OCI-LY1 (cell line): ENCODE measurements at regions not wholly inside any gene's neighbourhood (a gene's known extent, or its start where the extent isn't known, plus 50 kb on each side); places are given as distances from the start of the nearest gene placed in this dataset.

Source experiments
- H2AFZ ChIP-seq: fragments of 200-600 bp; sonication (generic), shearing (Covaris generic); 2 replicates; pipeline ENCODE4 v1.6.0; 2014; ENCODE audit warnings: antibody characterized with exemption, mild to moderate bottlenecking, low read length
- H3F3A ChIP-seq: fragments of 200-600 bp; sonication (generic), shearing (Covaris generic); 2 replicates; pipeline ENCODE4 v1.6.0; 2014; ENCODE audit warnings: mild to moderate bottlenecking, antibody characterized with exemption, low read length, moderate library complexity; ENCODE audit not compliant: insufficient read depth
- H3K27ac ChIP-seq: fragments of 200-600 bp; sonication (generic); 2 replicates; pipeline ENCODE4 v1.5.1; 2014; ENCODE audit warnings: low read length, mixed run types, mild to moderate bottlenecking, low read depth; ENCODE audit not compliant: poor library complexity, severe bottlenecking
- H3K27me3 ChIP-seq: fragments of 200-600 bp; sonication (generic); 2 replicates; pipeline ENCODE4 v1.6.0; 2014; ENCODE audit warnings: antibody characterized with exemption, mild to moderate bottlenecking, low read length, moderate library complexity; ENCODE audit not compliant: insufficient read depth
- H3K36me3 ChIP-seq: fragments of 200-600 bp; sonication (generic); 2 replicates; pipeline ENCODE4 v1.6.1; 2014; ENCODE audit warnings: mild to moderate bottlenecking, antibody characterized with exemption, low read length, moderate library complexity, mixed read lengths; ENCODE audit not compliant: insufficient read depth
- H3K4me1 ChIP-seq: fragments of 200-600 bp; sonication (generic); 2 replicates; pipeline ENCODE4 v1.5.1; 2014; ENCODE audit warnings: mild to moderate bottlenecking, low read length, moderate library complexity; ENCODE audit not compliant: insufficient read depth, severe bottlenecking
- H3K4me2 ChIP-seq: fragments of 200-600 bp; sonication (generic), shearing (Covaris generic); 2 replicates; pipeline ENCODE4 v1.6.1; 2014; ENCODE audit warnings: low read length
- H3K4me3 ChIP-seq: fragments of 200-600 bp; sonication (generic); 2 replicates; pipeline ENCODE4 v1.5.1; 2014; ENCODE audit warnings: low read length, low read depth, mild to moderate bottlenecking, mixed read lengths; ENCODE audit not compliant: poor library complexity, severe bottlenecking
- H3K79me2 ChIP-seq: fragments of 200-600 bp; shearing (Covaris generic); 2 replicates; pipeline ENCODE4 v1.6.1; 2016; ENCODE audit warnings: mixed run types, low read length, mixed read lengths; ENCODE audit not compliant: insufficient read depth
- H3K9ac ChIP-seq: fragments of 200-600 bp; sonication (generic), shearing (Covaris generic); 2 replicates; pipeline ENCODE4 v1.6.1; 2014; ENCODE audit warnings: mild to moderate bottlenecking, low read length, mixed read lengths
- H3K9me2 ChIP-seq: fragments of 200-600 bp; sonication (generic), shearing (Covaris generic); 2 replicates; pipeline ENCODE4 v1.6.1; 2014; ENCODE audit warnings: low read depth, mild to moderate bottlenecking, low read length, mixed read lengths
- H3K9me3 ChIP-seq: fragments of 200-600 bp; shearing (Covaris generic); 2 replicates; pipeline ENCODE4 v1.6.1; 2014; ENCODE audit warnings: low read length, mixed read lengths
- H4K20me1 ChIP-seq: fragments of 200-600 bp; sonication (generic), shearing (Covaris generic); 2 replicates; pipeline ENCODE4 v1.6.0; 2016; ENCODE audit warnings: mild to moderate bottlenecking, low read length; ENCODE audit not compliant: insufficient read depth
- EZH2 ChIP-seq: fragments of 200-600 bp; sonication (generic), shearing (Covaris generic); IDR thresholded peaks from 2 replicates; pipeline ENCODE4 v1.8.0; 2017; ENCODE audit warnings: borderline replicate concordance, mixed run types, mild to moderate bottlenecking, antibody characterized with exemption, low read length, moderate library complexity, mixed read lengths
- TF ChIP-seq, protein P1 (sequence below): fragments of 200-600 bp; sonication (generic), shearing (Covaris generic); IDR thresholded peaks from 2 replicates; pipeline ENCODE4 v1.5.1; 2017; ENCODE audit warnings: mild to moderate bottlenecking, antibody characterized with exemption, low read length, moderate library complexity, mixed read lengths

DNA sequence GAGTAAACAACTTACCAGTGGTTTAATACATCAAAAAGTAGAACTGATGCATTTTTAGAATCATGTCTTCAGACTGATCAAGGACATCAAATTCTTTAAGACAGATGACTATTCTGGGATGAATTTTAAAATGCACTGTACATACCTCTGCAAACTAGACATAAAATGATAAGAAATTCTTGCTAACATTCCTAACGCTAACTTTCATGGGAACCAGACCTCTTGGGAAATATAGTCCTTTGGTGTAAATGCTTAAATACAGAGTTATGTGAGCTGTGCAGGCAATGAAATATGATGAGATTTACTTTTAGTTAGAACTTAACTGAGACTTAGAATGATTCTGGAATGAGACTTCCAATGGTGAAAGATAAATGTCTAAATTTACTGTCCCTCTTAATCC lies 562.0 kb downstream of the NR4A2 start:
- Histone ChIP-seq H3K4me2 (no peak overlapping the region), H2AFZ (no peak overlapping the region), H3K9me3 (no peaks in the 10 kb centered on the region), H3K9ac (no peak overlapping the region), H3K27me3 (no peaks in the 10 kb centered on the region), H3K27ac (no peak overlapping the region), H3K79me2 (no peaks in the 10 kb centered on the region), H4K20me1 (no peaks in the 10 kb centered on the region), H3F3A (no peaks in the 10 kb centered on the region), H3K9me2 (no peaks in the 10 kb centered on the region), H3K36me3 (no peaks in the 10 kb centered on the region), H3K4me1 (no peaks in the 10 kb centered on the region), H3K4me3 (no peak overlapping the region)
- TF ChIP-seq, protein P1, sequence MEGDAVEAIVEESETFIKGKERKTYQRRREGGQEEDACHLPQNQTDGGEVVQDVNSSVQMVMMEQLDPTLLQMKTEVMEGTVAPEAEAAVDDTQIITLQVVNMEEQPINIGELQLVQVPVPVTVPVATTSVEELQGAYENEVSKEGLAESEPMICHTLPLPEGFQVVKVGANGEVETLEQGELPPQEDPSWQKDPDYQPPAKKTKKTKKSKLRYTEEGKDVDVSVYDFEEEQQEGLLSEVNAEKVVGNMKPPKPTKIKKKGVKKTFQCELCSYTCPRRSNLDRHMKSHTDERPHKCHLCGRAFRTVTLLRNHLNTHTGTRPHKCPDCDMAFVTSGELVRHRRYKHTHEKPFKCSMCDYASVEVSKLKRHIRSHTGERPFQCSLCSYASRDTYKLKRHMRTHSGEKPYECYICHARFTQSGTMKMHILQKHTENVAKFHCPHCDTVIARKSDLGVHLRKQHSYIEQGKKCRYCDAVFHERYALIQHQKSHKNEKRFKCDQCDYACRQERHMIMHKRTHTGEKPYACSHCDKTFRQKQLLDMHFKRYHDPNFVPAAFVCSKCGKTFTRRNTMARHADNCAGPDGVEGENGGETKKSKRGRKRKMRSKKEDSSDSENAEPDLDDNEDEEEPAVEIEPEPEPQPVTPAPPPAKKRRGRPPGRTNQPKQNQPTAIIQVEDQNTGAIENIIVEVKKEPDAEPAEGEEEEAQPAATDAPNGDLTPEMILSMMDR = no peak
- no peak for TF ChIP-seq EZH2

- Histone ChIP-seq H2AFZ (no peak overlapping the region), H3K9me3 (no peaks in the 10 kb centered on the region), H3K4me1 (no peaks in the 10 kb centered on the region), H3K27me3 (no peaks in the 10 kb centered on the region), H3K36me3 (no peaks in the 10 kb centered on the region), H3K4me2 (no peak overlapping the region), H3K4me3 (no peak overlapping the region), H3F3A (no peaks in the 10 kb centered on the region), H3K79me2 (no peaks in the 10 kb centered on the region), H4K20me1 (no peaks in the 10 kb centered on the region), H3K9ac (no peak overlapping the region), H3K27ac (no peak overlapping the region), H3K9me2 (no peaks in the 10 kb centered on the region)
- TF ChIP-seq, protein P1 = no peak
- no peak for TF ChIP-seq EZH2
These were observed 566.0 kb downstream of the NR4A2 start for GRCh38 chr2:155766342-155767115.

DNA sequence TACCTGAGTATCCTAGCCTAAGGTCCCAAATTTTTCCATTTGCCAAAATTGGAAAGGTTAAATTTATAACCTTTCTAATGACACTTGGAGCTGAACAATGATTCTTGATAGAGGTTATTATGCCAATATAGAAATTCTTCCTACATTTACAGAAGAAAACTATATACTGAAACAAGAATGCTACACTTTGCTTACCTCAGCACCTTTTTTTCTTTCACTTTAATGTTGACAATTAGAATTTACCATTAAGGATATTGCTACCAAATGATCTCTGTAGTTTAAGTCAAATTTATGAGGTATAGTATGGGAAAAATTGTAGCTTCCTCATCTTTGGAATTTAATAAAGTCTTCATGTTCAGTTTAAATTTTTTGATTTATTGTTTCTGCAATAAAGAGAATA lies 577.0 kb downstream of the NR4A2 start:
- Histone ChIP-seq H3K9me3 (no peaks in the 10 kb centered on the region), H4K20me1 (no peaks in the 10 kb centered on the region), H3K9ac (no peak overlapping the region), H3K79me2 (no peaks in the 10 kb centered on the region), H3K4me3 (no peak overlapping the region), H2AFZ (no peak overlapping the region), H3F3A (no peaks in the 10 kb centered on the region), H3K9me2 (no peaks in the 10 kb centered on the region), H3K36me3 (no peaks in the 10 kb centered on the region), H3K27me3 (no peaks in the 10 kb centered on the region), H3K27ac (no peak overlapping the region), H3K4me1 (no peaks in the 10 kb centered on the region), H3K4me2 (no peak overlapping the region)
- TF ChIP-seq, protein P1 = no peak
- no peak for TF ChIP-seq EZH2
